DMS114 treated with DMSO at 0.1 percent for 48 hours (cell line): ENCODE measurements at regions not wholly inside any gene's neighbourhood (a gene's known extent, or its start where the extent isn't known, plus 50 kb on each side); places are given as distances from the start of the nearest gene placed in this dataset.
"Not testable (repeated sequence)": the region's sequence is repeated elsewhere in the genome, so short reads cannot be mapped to it uniquely, and the experiment has no call there.

Experiments
- DNase-seq: peaks from one replicate; lab custom pipeline; 2025; ENCODE audit not compliant: unreplicated experiment; lab: John Stamatoyannopoulos, UW

DNA sequence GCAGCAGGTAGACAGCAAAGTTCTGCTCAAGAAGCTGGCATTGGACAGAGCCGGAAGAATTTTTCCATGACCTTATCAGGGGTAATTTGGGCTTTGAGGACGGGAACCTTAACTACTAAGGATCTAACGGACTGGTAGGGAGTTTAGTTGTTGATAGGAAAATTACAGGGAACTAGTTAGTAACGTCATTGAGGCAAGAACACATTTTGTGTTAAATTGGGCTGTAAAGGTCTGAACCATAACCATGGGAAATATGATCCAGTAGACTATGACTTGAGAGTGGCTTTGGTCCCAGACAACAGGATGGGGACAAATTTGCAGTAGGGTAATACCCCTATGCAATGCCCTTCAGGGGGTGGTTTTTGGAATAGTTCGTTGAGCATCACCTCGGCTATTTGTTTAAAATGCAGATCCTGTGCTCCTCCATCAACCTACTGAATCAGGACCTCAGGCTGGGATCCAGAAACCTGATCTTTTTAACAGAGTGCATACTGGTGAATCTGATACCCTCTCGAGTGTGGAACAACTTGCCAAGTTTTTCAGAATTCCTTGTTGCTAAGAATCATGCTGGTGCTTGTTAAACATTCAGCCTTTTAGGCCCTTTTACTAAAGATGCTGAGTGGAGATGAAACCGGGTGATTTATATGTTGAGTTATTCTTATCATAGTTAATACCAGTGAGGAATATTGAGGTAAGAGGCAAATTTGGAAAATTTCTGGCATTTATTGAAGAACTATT, 255.1 kb downstream of the MAP2K6 start:
- no peak for DNase-seq

DNA sequence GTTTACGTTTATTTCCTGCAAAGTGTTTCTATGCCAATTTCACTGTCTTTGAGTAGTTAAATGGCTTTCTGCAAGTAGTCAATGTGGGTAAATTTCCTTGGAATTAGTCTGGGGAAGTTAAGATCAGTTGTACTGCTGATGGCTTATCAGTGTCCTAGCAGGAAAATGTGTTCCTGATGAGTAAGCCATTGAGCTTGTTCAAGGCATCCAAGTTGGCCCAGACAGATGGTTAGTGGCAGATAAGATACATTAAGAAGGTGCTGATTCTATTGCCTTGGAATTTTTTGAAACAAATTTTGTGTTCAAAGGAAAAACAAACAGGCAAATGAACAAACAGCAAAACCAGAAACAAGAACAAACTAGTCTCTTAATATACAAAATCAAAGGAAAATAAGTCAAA, 258.4 kb downstream of the MAP2K6 start:
- no peak for DNase-seq

DNA sequence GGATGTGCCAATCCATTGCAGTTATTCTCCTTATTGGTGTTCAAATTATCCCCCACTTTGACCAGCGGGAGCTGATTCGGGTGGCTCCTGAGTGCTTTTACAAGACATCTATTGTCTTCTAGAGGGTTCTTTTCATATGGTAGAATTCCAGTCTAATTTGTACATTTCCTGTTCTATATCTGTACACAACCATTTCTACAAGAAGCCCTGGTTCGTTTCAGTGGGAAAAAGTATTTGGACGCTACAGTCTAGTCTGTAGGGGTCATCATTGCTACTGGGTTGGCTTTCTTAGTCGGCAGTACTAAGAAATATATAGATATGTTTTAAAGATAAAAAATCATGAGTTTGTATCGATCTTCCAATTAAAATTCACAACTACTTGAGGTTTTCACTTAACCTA, 262.6 kb downstream of the MAP2K6 start:
- DNase-seq: no peak

DNA sequence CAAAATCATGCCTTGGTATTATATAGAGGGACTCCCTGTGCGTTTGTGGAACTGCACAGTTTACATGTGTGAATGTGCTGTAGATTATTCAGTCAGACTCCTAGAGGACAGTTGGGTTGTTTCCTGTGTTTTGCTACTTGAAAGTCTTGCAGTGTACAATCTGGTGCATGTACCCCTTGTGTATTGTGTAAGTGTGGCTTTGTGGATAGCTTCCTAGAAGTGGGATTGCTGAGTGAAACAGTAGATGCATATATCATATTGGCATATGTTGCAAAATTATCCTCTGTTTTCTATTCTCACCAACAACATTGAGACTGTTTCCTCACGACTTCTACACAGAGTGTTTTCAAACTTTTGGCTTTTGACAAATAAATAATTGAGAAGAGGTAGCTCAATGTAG, 263.7 kb downstream of the MAP2K6 start:
- no peak for DNase-seq

DNA sequence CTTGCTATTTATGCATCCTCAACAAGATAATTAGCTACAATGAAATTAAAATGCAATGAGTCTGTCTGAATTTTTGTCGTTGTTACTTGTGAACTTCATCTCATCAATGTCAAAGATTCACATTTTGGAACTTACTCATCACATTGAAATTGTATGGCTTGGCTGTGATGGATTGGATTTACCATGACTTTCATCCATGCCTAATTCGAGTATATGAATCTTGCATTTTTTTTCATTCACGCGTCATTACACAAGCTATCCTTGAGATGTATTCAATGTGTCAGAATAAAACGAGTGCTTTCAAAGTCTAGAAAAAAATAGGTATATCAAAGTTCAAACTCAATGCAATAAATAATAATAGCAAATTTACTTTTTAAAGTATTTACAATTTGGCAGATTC, 265.3 kb downstream of the MAP2K6 start:
- no peak for DNase-seq

DNA sequence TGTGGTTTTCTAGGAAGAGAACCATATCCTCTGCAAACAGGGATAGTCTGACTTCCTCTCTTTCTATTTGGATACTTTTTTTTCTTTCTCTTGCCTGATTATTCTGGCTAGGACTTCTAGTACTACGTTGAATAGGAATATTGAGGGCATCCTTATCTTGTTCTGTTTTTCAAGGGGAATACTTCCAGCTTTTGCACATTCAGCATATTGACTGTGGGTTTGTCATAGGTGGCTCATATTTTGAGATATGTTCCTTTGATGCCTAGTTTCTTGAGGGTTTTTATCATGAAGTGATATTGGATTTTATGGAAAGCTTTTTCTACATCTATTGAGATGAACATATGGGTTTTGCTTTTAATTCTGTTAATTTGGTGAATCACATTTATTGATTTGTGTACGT, 269.8 kb downstream of the MAP2K6 start:
- no peak for DNase-seq

DNA sequence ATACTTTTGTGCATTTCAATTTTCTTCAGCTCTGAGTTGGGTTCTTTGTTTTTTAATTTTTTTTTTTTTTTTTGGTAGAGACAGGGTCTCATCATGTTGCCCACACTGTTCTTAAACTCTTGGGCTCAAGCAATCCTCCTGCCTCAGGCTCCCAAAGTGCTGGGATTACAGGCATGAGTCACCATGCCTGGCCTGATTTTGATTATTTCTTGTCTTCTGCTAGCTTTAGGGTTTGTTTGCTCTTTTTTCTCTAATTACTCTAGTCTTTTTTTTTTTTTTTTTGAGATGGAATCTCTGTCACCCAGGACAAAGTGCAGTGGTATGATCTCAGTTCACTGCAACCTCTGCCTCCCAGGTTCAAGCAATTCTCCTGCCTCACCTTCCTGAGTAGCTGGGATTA, 270.7 kb downstream of the MAP2K6 start:
- not testable (repeated sequence) for DNase-seq

DNA sequence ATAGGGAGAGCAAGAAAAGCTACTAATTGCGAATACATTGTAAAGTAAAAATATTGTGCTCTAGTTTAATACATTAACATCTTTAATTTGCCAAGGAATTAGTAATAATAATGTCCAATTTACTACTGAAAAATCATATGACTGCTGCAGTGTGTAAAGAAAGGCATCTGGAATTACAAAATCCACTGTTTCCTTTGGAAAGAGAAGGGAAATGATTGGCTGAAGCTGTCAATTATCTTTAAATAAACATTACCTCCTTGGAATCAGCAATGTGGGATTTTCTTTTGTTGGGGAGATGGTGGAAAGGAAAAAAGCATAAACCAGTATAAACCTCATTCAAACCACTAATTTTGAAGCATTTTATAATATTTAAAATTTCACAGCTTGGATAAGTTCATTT, 276.0 kb downstream of the MAP2K6 start:
- no peak for DNase-seq

DNA sequence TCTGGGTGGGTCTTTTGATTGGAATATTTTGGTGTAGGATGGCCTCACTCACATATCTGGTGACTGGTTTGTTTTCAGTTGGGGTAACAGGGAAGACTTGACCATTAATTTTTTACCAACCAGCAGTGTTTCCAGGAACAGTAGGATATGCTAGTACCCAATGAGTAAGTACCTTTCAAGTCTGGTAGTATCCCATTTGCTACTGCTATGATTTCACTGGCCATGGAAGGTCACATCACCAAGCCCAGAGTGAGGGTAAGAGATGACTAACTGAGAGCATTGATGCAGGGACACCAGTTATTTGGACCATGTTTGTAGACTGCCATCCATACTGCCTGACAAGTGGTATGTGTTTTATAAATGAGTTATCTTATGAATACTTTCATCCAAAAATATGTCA, 277.7 kb downstream of the MAP2K6 start:
- DNase-seq: no peak

DNA sequence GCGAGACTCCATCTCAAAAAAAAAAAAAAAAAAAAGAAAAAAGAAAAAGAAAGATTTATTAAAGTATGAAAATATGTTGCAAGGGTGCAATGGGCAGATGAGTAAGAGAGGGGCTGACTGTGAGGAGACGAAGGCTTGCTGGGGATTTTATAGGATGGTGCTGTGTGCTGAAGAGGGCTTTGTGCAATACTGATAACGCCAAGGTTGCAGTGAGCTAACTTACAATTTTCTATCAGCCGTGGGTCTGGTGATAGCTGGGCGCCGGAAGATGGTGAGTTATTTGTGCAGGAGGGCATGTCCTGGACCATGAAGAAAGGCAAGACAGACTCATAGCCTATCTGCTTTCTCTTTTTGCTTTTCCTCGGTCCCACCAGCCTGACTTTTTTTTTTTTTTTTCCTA, 281.1 kb downstream of the MAP2K6 start:
- DNase-seq: no peak

DNA sequence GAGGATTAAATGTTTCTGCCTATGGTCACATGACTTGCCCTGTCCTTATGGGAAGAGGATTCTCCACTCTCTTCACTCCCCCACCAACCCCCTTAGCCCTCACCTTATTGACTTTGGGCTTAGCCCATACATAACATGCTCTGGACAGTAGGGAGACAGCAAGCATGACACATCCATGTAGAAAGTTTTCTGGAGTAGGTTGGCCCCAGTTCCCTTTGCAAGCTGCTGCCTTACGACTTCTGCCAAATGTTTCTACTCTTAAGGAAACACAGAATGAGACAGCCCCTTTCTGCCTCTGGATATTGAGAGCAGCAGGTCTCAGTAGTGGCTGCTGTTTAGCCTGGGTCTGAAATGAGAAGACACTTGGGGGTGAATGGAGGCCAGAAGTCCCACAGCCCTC, 282.2 kb downstream of the MAP2K6 start:
- no peak for DNase-seq

DNA sequence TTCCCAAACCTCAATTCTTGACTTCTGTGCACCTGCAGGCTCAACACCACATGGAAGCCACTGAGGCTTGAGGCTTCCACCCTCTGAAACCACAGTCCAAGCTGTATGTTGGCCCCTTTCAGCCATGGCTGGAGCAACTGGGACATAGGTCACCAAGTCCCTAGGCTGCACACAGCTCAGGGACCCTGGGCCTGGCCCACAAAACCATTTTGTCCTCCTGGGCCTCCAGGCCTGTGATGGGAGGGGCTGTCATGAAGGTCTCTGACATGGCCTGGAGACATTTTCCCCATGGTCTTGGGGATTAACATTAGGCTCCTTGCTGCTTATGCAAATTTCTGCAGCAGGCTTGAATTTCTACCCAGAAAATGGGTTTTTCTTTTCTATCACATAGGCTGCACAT, 283.9 kb downstream of the MAP2K6 start:
- DNase-seq: not testable (repeated sequence)

DNA sequence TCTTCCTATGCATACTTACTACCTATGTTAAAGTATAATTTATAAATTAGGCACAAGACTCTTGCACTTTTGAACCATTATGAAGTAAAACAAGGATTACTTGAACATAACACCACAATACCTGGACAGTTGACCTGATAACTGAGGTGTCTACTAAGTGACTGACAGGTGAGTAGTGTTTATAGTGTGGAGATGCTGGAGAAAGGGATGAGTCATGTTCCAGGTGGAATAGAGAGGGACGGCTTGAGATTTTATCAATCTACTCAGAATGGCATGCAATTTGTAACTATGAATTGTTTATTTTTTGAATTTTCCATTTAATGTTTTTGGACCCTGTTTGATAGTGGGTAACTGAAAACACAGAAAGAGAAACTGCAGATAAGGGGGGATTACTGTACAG, 287.6 kb downstream of the MAP2K6 start:
- no peak for DNase-seq

DNA sequence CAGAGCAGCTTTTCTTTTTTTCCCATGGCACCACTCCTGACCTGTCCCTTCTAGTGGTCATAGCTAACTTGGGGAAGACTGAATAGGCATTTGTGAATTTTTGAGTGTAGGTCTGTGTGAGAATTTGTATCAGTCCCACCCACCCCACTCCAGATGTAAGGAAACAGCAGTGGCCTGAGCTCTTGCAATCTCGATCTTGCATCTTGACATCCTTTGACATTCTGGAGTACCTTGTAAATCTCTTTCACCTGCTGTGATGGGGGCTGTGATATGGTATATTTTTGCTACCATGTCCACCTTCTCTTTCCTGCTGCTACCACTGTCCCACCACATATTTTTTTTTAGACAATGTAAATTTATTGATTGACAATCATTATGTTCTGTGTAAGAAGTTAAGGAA, 289.3 kb downstream of the MAP2K6 start:
- DNase-seq: no peak

DNA sequence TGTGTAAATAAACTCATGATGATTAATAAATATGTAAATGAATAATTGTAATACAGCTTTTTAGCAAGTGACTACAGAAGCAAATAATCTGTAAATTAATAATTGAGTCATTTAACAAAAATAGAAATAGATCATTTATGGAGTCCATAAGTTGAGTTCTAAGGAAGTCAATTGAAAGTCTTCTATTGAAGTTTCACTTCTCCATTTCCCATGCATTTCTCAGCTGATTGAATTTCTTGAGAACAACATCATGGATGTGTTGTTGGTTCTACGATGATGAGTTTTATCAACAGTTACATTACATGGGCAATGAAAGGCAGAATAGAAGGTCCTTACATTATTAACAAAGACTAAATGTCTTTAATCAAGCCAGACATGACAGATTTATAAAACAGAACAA, 290.4 kb downstream of the MAP2K6 start:
- DNase-seq: no peak

DNA sequence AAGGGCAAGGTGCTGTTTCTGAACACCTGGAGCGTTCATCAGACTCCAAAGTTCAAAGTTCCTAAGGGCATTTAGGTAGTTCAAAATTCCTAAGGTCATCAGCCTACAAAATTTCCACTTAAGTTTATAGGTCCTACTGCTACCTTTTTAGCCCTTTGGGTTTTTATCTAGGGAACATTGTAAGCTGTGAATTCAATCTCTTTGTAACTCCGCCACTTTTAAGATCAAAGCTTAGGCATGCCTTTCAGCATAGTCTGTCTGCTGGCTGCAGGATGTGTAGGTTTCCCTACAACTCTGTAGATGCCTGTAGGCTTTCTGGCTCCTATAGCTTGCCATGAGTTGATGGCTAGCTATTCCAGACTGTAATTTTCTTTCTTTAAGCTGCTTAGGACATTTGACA, 291.6 kb downstream of the MAP2K6 start:
- no peak for DNase-seq

DNA sequence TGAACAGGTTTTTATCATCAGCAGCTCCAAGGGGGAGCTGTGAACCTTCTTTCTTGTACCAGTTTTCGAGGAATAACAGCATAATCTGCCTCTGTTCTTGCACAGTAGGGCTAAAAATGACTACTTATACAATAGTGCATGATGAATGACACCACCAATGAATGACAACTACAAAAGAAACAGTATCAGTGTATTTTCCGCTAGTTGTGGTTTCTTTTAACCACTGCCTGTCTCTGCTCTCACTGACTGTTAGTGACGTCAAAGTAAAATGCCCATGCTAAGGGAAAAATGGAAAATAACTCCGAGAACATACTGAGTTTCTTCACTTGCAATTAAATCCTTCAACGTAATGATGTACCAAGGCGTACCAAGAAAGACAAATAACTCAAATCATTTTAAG, 294.9 kb downstream of the MAP2K6 start:
- no peak for DNase-seq

DNA sequence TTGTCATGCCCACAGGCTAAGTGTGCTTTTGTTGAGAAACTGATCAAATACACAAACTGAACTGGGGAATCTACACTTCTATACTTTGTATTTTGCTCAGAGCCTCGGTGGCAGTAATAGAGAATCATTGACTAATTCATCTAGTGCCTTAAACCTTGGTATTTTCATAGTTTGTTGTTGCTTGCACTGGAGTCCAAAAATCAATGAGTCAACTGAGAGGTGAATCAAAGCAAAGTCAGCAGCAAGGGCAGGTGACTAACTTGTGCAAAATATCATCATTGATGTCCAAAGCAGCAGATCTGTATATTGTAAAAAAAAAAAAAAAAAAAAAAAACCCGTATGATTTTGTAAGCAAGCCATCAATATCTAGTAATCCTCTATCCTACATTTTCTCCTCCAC, 296.4 kb downstream of the MAP2K6 start:
- DNase-seq: no peak

DNA sequence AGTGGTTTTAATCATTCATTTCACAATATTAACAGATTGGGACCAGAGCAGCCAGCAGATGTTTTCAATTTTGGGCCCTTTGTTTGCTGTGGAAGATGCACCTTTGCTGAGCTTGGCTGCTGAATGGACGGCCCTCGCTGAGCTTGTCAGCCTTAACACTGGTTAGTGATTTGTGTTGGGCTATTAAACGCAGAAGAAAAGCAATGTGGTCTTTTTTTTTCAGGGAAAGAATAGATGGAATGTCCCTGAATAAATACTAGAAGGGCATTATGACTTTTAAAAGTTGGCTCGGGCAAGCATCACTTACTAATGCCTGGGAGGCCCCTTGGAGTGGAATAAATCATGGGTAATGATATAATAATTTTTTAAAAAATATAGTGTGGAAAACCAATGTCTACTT, 297.0 kb downstream of the MAP2K6 start:
- no peak for DNase-seq

DNA sequence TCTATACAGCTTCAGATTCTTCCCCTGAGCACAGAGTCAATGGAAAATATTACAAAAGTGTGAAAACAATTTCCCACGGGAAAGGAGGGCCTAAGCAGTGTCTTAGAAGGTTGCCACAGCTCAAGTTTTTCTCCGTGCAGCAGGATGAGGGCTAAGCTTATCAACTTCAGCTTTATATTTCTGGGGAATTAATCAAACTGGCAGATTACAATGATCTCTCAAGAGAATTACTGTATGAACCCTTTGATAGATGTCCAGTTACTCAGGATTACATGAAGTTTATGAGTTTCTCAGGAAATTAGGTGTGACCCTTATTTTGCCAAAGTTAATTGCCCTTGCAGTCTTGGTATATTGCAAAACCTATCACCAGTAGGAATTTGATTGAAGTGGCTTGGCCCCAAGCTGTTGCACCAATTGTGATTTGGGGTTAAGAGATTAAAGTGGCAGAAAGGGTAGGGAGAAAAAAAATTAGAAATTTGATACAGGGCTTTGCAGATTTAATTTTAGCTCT, 298.4 kb downstream of the MAP2K6 start:
- no peak for DNase-seq

DNA sequence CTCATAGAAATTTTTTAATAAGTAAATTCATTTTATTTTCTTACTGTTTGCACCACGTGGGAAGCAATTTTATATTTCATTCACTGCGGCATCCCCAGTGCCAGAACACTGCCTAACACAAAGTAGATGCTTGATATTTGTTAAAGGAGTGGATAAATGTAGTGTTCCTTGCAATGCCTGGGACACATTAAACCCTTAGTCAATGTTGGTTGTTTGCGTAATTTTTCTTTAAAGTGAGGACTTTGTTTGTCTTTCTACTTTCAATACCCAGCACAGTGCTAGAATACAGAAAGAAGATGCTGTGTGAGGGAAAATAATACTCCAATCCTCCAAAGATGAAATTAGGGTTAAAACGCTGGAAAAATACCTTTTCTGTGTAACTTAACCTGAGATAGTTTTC, 299.3 kb downstream of the MAP2K6 start:
- DNase-seq: no peak

DNA sequence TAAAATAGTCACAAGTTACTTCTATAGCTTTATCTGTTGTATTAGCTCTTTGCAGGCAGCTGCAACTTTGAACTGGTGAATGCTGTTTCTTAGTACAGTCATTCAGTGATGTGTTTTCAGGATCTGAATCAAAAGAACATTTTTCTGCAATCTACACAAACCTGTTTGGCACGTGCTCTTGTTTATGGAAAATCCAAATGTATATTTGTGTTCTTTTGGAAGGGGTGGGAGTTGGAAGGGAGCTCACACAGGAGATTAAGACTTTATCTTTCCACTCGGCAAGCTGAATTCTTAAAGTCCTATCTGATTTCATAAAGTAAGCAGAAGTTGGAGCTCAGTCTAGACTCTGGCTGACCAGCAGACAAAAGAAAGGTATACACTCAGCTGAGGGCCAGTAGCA, 300.2 kb downstream of the MAP2K6 start:
- no peak for DNase-seq

DNA sequence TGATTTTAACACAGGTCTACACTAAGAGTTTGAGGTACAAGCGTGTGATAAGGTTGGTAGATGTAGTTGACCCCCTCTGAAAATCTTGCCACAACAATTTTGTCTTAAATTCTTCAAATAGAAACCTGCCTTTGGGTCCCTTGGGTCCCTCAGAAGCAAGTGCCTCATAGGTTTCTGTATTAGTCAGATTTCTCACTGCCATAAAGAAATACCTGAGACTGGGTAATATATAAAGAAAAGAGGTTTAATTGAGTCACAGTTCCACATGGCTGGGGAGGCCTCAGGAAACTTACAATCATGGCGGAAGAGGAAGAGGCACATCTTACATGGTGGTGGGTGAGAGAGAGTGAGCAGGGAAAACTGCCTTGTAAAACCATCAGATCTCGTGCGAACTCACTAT, 301.2 kb downstream of the MAP2K6 start:
- no peak for DNase-seq
